HEK293 (cell line): ENCODE measurements at regions not wholly inside any gene's neighbourhood (a gene's known extent, or its start where the extent isn't known, plus 50 kb on each side); places are given as distances from the start of the nearest gene placed in this dataset.

Source experiments
- CTCF ChIA-PET: fragments of 350-600 bp; formaldehyde crosslinking; extraction: SDS; loops from one replicate; lab custom pipeline; 2021; ENCODE audit warnings: antibody characterized with exemption; lab: Yijun Ruan, JAX
- POLR2A ChIA-PET: fragments of 300-600 bp; formaldehyde crosslinking; extraction: SDS; loops from one replicate; lab custom pipeline; 2020; ENCODE audit warnings: antibody characterized with exemption, inconsistent platforms; lab: Yijun Ruan, JAX
- H3K27ac ChIP-seq: fragments of 200-500 bp; sonication (Bioruptor generic); 2 replicates; pipeline ENCODE4 v1.5.1; 2014; ENCODE audit warnings: low read depth, low read length, control low read depth, inconsistent platforms; ENCODE audit errors: extremely low read depth
- H3K36me3 ChIP-seq, 2 experiments: fragments of 200-500 bp in 1 of 2; sonication (Bioruptor generic) in 1 of 2; 1 replicate in 1 of 2; 2 replicates in 1 of 2; pipeline ENCODE4 v1.5.1; 2014 to 2017; ENCODE audit warnings: inconsistent platforms in 2 of 2, low read length in 2 of 2; ENCODE audit not compliant: control insufficient read depth in 2 of 2, insufficient read depth in 1 of 2
- H3K4me1 ChIP-seq: fragments of 200-500 bp; sonication (Bioruptor generic); 2 replicates; pipeline ENCODE4 v1.5.1; 2014; ENCODE audit warnings: mild to moderate bottlenecking, low read length, inconsistent platforms; ENCODE audit not compliant: control insufficient read depth, insufficient read depth
- H3K4me3 ChIP-seq: 2 replicates; pipeline ENCODE4 v1.5.1; 2011; ENCODE audit warnings: low read depth, mild to moderate bottlenecking, control low read depth, low read length, moderate library complexity
- H3K9me3 ChIP-seq: fragments of 200-500 bp; sonication (Bioruptor generic); 2 replicates; pipeline ENCODE4 v1.5.1; 2014; ENCODE audit warnings: low read depth, low read length, inconsistent platforms; ENCODE audit not compliant: control insufficient read depth, insufficient read depth
- GLIS2 ChIP-seq: fragments of 450-650 bp; formaldehyde crosslinking; IDR thresholded peaks from 2 replicates; pipeline ENCODE4 v1.5.1; 2016; ENCODE audit warnings: missing biosample characterization, missing genetic modification characterization
- KLF7 ChIP-seq: fragments of 450-650 bp; formaldehyde crosslinking; IDR thresholded peaks from 2 replicates; pipeline ENCODE4 v1.5.1; 2016; ENCODE audit warnings: missing biosample characterization, missing genetic modification characterization, borderline replicate concordance
- OVOL3 ChIP-seq: fragments of 450-650 bp; formaldehyde crosslinking; IDR thresholded peaks from 2 replicates; pipeline ENCODE4 v1.5.1; 2016; ENCODE audit warnings: missing biosample characterization, missing genetic modification characterization
- YY2 ChIP-seq: fragments of 450-650 bp; formaldehyde crosslinking; IDR thresholded peaks from 2 replicates; pipeline ENCODE4 v1.5.1; 2016; ENCODE audit warnings: missing biosample characterization, missing genetic modification characterization
- ZBTB48 ChIP-seq: fragments of 450-650 bp; formaldehyde crosslinking; IDR thresholded peaks from 2 replicates; pipeline ENCODE4 v1.5.1; 2016; ENCODE audit warnings: missing biosample characterization, missing genetic modification characterization
- ZNF169 ChIP-seq: fragments of 450-650 bp; formaldehyde crosslinking; IDR thresholded peaks from 2 replicates; pipeline ENCODE4 v1.5.1; 2016; ENCODE audit warnings: missing biosample characterization, missing genetic modification characterization
- ZNF175 ChIP-seq: fragments of 450-650 bp; formaldehyde crosslinking; IDR thresholded peaks from 2 replicates; pipeline ENCODE4 v1.5.1; 2016; ENCODE audit warnings: missing biosample characterization, missing genetic modification characterization
- ZNF292 ChIP-seq: fragments of 450-650 bp; formaldehyde crosslinking; IDR thresholded peaks from 2 replicates; pipeline ENCODE4 v1.5.1; 2016; ENCODE audit warnings: low read depth, missing biosample characterization, missing genetic modification characterization, borderline replicate concordance
- ZNF335 ChIP-seq: fragments of 450-650 bp; formaldehyde crosslinking; conservative IDR thresholded peaks from 2 replicates; pipeline ENCODE4 v1.5.1; 2016; ENCODE audit warnings: missing biosample characterization, missing genetic modification characterization
- ZNF426 ChIP-seq: fragments of 450-650 bp; formaldehyde crosslinking; IDR thresholded peaks from 2 replicates; pipeline ENCODE4 v1.5.1; 2017; ENCODE audit warnings: missing biosample characterization, missing genetic modification characterization, mild to moderate bottlenecking, inconsistent platforms, moderate library complexity
- ZNF529 ChIP-seq: fragments of 450-650 bp; formaldehyde crosslinking; IDR thresholded peaks from 2 replicates; pipeline ENCODE4 v1.5.1; 2017; ENCODE audit warnings: missing genetic modification characterization, missing biosample characterization; ENCODE audit not compliant: insufficient replicate concordance
- ZNF555 ChIP-seq: fragments of 450-650 bp; formaldehyde crosslinking; conservative IDR thresholded peaks from 2 replicates; pipeline ENCODE4 v1.5.1; 2017; ENCODE audit warnings: missing biosample characterization, mild to moderate bottlenecking, missing genetic modification characterization, inconsistent platforms
- ZNF561 ChIP-seq: fragments of 450-650 bp; IDR thresholded peaks from 2 replicates; pipeline ENCODE4 v1.5.1; 2018; ENCODE audit warnings: missing biosample characterization, missing genetic modification characterization, borderline replicate concordance
- ZNF596 ChIP-seq: fragments of 450-650 bp; IDR thresholded peaks from 2 replicates; pipeline ENCODE4 v1.5.0; 2018; ENCODE audit warnings: missing biosample characterization, mild to moderate bottlenecking, missing genetic modification characterization, moderate library complexity
- ZNF660 ChIP-seq: fragments of 450-650 bp; IDR thresholded peaks from 2 replicates; pipeline ENCODE4 v1.5.1; 2018; ENCODE audit warnings: missing biosample characterization, mild to moderate bottlenecking, missing genetic modification characterization
- ZNF670 ChIP-seq: fragments of 450-650 bp; formaldehyde crosslinking; IDR thresholded peaks from 2 replicates; pipeline ENCODE4 v1.5.1; 2016; ENCODE audit warnings: missing biosample characterization, missing genetic modification characterization, low read depth
- ZNF792 ChIP-seq: fragments of 450-650 bp; formaldehyde crosslinking; IDR thresholded peaks from 2 replicates; pipeline ENCODE4 v1.5.1; 2016; ENCODE audit warnings: missing biosample characterization, missing genetic modification characterization
- TF ChIP-seq, protein P1 (sequence below): fragments of 450-650 bp; formaldehyde crosslinking; IDR thresholded peaks from 2 replicates; pipeline ENCODE4 v1.5.1; 2017; ENCODE audit warnings: missing biosample characterization, mild to moderate bottlenecking, missing genetic modification characterization, moderate library complexity
- TF ChIP-seq, protein P2 (sequence below): fragments of 450-650 bp; formaldehyde crosslinking; optimal IDR thresholded peaks from 2 replicates; pipeline ENCODE3; 2016; ENCODE audit warnings: missing biosample characterization, mild to moderate bottlenecking, missing genetic modification characterization
- TF ChIP-seq, protein P3 (sequence below): fragments of 450-650 bp; formaldehyde crosslinking; IDR thresholded peaks from 2 replicates; pipeline ENCODE4 v1.5.1; 2016; ENCODE audit warnings: missing biosample characterization, missing genetic modification characterization
- TF ChIP-seq, protein P4 (sequence below): fragments of 450-650 bp; formaldehyde crosslinking; IDR thresholded peaks from 2 replicates; pipeline ENCODE4 v1.5.1; 2016; ENCODE audit warnings: missing biosample characterization, missing genetic modification characterization

DNA sequence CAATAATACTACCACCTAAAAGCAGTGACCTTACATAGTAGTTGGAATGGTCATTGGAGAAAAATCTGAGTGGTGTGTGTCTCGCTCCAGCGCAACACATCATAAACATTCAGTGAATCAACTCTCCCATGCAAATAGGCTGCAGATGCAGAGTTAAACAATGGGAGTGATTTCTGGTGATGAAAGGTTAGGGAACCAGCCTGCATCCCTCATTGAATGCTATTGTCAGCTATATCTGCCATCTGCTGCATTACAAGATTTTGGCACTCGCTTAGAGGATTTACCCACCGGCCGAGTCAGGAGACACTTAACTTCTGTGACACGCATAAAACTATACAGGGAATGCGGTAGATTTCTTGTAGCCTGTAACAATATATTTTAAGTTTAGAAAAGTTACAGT, 900.9 kb downstream of the FLRT2 start:
- no peak overlapping the region for H3K27ac ChIP-seq
- CTCF ChIA-PET: no interaction called here
- H3K36me3 ChIP-seq: no peaks in the 10 kb centered on the region
- TF ChIP-seq, protein P1, sequence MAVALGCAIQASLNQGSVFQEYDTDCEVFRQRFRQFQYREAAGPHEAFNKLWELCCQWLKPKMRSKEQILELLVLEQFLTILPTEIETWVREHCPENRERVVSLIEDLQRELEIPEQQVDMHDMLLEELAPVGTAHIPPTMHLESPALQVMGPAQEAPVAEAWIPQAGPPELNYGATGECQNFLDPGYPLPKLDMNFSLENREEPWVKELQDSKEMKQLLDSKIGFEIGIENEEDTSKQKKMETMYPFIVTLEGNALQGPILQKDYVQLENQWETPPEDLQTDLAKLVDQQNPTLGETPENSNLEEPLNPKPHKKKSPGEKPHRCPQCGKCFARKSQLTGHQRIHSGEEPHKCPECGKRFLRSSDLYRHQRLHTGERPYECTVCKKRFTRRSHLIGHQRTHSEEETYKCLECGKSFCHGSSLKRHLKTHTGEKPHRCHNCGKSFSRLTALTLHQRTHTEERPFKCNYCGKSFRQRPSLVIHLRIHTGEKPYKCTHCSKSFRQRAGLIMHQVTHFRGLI (tag by site-specific recombination): no peak
- TF ChIP-seq, all 188 proteins: peak for 0
- H3K9me3 ChIP-seq: no peaks in the 10 kb centered on the region
- POLR2A ChIA-PET: no interaction called here
- no peaks in the 10 kb centered on the region for H3K4me1 ChIP-seq
- H3K4me3 ChIP-seq: no peak overlapping the region

DNA sequence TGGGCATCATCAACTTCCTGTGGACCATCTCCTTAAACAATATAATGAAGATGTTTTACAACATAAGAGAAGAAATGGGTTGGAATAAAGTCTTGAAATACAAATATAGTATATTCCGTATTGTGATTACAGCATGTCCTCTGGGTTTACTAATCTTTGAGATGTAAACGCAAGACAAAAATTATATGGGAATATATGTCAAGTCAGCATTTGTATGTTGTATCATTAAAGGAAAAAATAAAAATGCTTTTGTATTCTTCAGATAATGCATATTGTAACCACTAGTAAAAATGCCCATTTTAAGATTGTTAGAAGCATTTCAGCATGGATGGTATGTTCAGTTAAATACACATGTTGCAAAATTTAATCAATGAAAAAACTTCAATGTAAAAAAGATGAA, 893.3 kb downstream of the FLRT2 start:
- no peaks in the 10 kb centered on the region for H3K9me3 ChIP-seq
- H3K36me3 ChIP-seq: no peaks in the 10 kb centered on the region
- H3K4me1 ChIP-seq: no peaks in the 10 kb centered on the region
- H3K4me3 ChIP-seq: no peak overlapping the region
- ChIA-PET POLR2A (no interaction called here), CTCF (interaction anchor here (0.6 kb wide), 1 partner anchor 507 kb away, joined by 3 read pairs; no protein-coding TSS in a partner anchor)
- TF ChIP-seq ZNF596 (tag by site-specific recombination): no peak
- TF ChIP-seq ZNF169: no peak
- no peak for TF ChIP-seq ZNF292 (tag by site-specific recombination)
- no peak for TF ChIP-seq ZNF561 (tag by site-specific recombination)
- TF ChIP-seq, protein P2, sequence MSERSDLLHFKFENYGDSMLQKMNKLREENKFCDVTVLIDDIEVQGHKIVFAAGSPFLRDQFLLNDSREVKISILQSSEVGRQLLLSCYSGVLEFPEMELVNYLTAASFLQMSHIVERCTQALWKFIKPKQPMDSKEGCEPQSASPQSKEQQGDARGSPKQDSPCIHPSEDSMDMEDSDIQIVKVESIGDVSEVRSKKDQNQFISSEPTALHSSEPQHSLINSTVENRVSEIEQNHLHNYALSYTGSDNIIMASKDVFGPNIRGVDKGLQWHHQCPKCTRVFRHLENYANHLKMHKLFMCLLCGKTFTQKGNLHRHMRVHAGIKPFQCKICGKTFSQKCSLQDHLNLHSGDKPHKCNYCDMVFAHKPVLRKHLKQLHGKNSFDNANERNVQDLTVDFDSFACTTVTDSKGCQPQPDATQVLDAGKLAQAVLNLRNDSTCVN (tag by site-specific recombination): no peak
- no peak for TF ChIP-seq ZNF175 (tag by site-specific recombination)
- no peak for TF ChIP-seq ZBTB48 (tag by site-specific recombination)
- no peak for TF ChIP-seq ZNF426
- no peak for TF ChIP-seq YY2 (tag by site-specific recombination)
- TF ChIP-seq ZNF660 (tag by site-specific recombination): no peak
- TF ChIP-seq, protein P3, sequence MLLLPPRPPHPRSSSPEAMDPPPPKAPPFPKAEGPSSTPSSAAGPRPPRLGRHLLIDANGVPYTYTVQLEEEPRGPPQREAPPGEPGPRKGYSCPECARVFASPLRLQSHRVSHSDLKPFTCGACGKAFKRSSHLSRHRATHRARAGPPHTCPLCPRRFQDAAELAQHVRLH (tag by site-specific recombination): no peak
- TF ChIP-seq, protein P4, sequence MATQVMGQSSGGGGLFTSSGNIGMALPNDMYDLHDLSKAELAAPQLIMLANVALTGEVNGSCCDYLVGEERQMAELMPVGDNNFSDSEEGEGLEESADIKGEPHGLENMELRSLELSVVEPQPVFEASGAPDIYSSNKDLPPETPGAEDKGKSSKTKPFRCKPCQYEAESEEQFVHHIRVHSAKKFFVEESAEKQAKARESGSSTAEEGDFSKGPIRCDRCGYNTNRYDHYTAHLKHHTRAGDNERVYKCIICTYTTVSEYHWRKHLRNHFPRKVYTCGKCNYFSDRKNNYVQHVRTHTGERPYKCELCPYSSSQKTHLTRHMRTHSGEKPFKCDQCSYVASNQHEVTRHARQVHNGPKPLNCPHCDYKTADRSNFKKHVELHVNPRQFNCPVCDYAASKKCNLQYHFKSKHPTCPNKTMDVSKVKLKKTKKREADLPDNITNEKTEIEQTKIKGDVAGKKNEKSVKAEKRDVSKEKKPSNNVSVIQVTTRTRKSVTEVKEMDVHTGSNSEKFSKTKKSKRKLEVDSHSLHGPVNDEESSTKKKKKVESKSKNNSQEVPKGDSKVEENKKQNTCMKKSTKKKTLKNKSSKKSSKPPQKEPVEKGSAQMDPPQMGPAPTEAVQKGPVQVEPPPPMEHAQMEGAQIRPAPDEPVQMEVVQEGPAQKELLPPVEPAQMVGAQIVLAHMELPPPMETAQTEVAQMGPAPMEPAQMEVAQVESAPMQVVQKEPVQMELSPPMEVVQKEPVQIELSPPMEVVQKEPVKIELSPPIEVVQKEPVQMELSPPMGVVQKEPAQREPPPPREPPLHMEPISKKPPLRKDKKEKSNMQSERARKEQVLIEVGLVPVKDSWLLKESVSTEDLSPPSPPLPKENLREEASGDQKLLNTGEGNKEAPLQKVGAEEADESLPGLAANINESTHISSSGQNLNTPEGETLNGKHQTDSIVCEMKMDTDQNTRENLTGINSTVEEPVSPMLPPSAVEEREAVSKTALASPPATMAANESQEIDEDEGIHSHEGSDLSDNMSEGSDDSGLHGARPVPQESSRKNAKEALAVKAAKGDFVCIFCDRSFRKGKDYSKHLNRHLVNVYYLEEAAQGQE: no peak
- TF ChIP-seq OVOL3 (tag by site-specific recombination): no peak
- TF ChIP-seq ZNF670 (tag by site-specific recombination): no peak
- TF ChIP-seq ZNF792: no peak
- TF ChIP-seq KLF7 (tag by site-specific recombination): no peak
- no peak for TF ChIP-seq ZNF529
- no peak for TF ChIP-seq ZNF335 (tag by site-specific recombination)
- TF ChIP-seq GLIS2 (tag by site-specific recombination): no peak
- TF ChIP-seq ZNF555 (tag by site-specific recombination): no peak
- H3K27ac ChIP-seq: no peak overlapping the region
